A549 (cell line): ENCODE measurements at regions not wholly inside any gene's neighbourhood (a gene's known extent, or its start where the extent isn't known, plus 50 kb on each side); places are given as distances from the start of the nearest gene placed in this dataset.

Experiments
- ATAC-seq, 2 experiments: fragments of 200-7000 bp in 1 of 2; fragments of >200 bp in 1 of 2; cut with Nextera tagmentation in 1 of 2; cut with Tn5 transposase in 1 of 2; 3 replicates each; pipeline versions ENCODE4 v1.8.0 to v1.9.1; 2018 to 2020; ENCODE audit warnings: mild to moderate bottlenecking in 1 of 2, moderate library complexity in 1 of 2
- CTCF ChIA-PET: fragments of 300-600 bp; sonication (Branson Sonifier 250); formaldehyde crosslinking; extraction: SDS; loops from one replicate; lab custom pipeline; 2021; ENCODE audit warnings: antibody characterized with exemption, inconsistent platforms; lab: Yijun Ruan, JAX
- POLR2A ChIA-PET: fragments of 350-600 bp; formaldehyde crosslinking; extraction: SDS; loops from one replicate; lab custom pipeline; 2021; ENCODE audit warnings: antibody characterized with exemption, inconsistent platforms; lab: Yijun Ruan, JAX
- DNase-seq, 2 experiments: peaks; one replicate each; pipeline versions ENCODE4 v3.0.0 to v3.0.0-alpha.2; 2011 to 2016; ENCODE audit warnings: low read depth in 1 of 2, low spot score in 1 of 2
- FAIRE-seq: peaks from 2 replicates; lab custom pipeline; 2011; peaks lifted over from hg19 to GRCh38; lab: Jason Lieb, UNC
- H3K27ac ChIP-seq, 2 experiments: fragments of >200 bp; sonication (Bioruptor Twin); formaldehyde crosslinking; 3 replicates each; pipeline ENCODE4 v1.5.1; 2016 to 2017
- H3K4me1 ChIP-seq: fragments of >200 bp; sonication (Bioruptor Twin); formaldehyde crosslinking; 3 replicates; pipeline ENCODE4 v1.6.1; 2016
- H3K4me2 ChIP-seq: fragments of >200 bp; sonication (Bioruptor Twin); formaldehyde crosslinking; 3 replicates; pipeline ENCODE4 v1.6.1; 2016
- H3K4me3 ChIP-seq: fragments of >200 bp; sonication (Bioruptor Twin); formaldehyde crosslinking; 3 replicates; pipeline ENCODE4 v1.5.1; 2016
- H3K9me3 ChIP-seq: fragments of >200 bp; sonication (Bioruptor Twin); formaldehyde crosslinking; 3 replicates; pipeline ENCODE4 v1.6.1; 2016
- CBX8 ChIP-seq: fragments of 200-600 bp; sonication (generic); IDR thresholded peaks from 2 replicates; pipeline ENCODE4 v1.6.1; 2016
- E2F6 ChIP-seq: IDR thresholded peaks from 2 replicates; pipeline ENCODE4 v1.6.1; 2012; ENCODE audit warnings: low read depth, borderline replicate concordance
- EHF ChIP-seq: fragments of 250-450 bp; sonication (Bioruptor Pico); IDR thresholded peaks from 2 replicates; pipeline ENCODE4 v1.5.0; 2020; ENCODE audit warnings: mild to moderate bottlenecking
- ELK1 ChIP-seq: fragments of 150-350 bp; IDR thresholded peaks from 2 replicates; pipeline ENCODE4 v1.6.1; 2014; ENCODE audit warnings: low read depth, mild to moderate bottlenecking, low read length
- HES2 ChIP-seq: fragments of >200 bp; sonication (Bioruptor Twin); formaldehyde crosslinking; IDR thresholded peaks from 2 replicates; pipeline ENCODE4 v1.6.1; 2016
- HMGXB4 ChIP-seq: fragments of 250-450 bp; sonication (Bioruptor Pico); IDR thresholded peaks from 2 replicates; pipeline ENCODE4 v1.5.0; 2021; ENCODE audit warnings: mild to moderate bottlenecking, moderate library complexity, borderline replicate concordance
- JUN ChIP-seq, 2 experiments: fragments of >200 bp; sonication (Bioruptor Twin); formaldehyde crosslinking; IDR thresholded peaks; 2 replicates in 1 of 2; 3 replicates in 1 of 2; pipeline ENCODE4 v1.6.1; 2016 to 2017
- KDM1A ChIP-seq: fragments of 200-600 bp; sonication (generic); IDR thresholded peaks from 2 replicates; pipeline ENCODE4 v1.6.1; 2016; ENCODE audit warnings: low read depth, mild to moderate bottlenecking
- MAX ChIP-seq: IDR thresholded peaks from 2 replicates; pipeline ENCODE4 v1.6.1; 2012
- NR3C1 ChIP-seq: fragments of >200 bp; sonication (Bioruptor Twin); formaldehyde crosslinking; IDR thresholded peaks from 3 replicates; pipeline ENCODE4 v1.6.1; 2017
- PHF8 ChIP-seq: fragments of 200-600 bp; sonication (generic); IDR thresholded peaks from 2 replicates; pipeline ENCODE4 v1.6.1; 2016; ENCODE audit warnings: low read depth, mild to moderate bottlenecking, antibody characterized with exemption, moderate library complexity, borderline replicate concordance
- RAD21 ChIP-seq, 2 experiments: fragments of >200 bp in 1 of 2; sonication (Bioruptor Twin) in 1 of 2; formaldehyde crosslinking in 1 of 2; IDR thresholded peaks in 1 of 2; conservative IDR thresholded peaks in 1 of 2; 2 replicates in 1 of 2; 3 replicates in 1 of 2; pipeline ENCODE4 v1.6.1; 2012 to 2018; ENCODE audit warnings: inconsistent platforms in 1 of 2
- RARB ChIP-seq: fragments of 250-450 bp; sonication (Bioruptor Pico); IDR thresholded peaks from 2 replicates; pipeline ENCODE4 v1.8.0; 2021; ENCODE audit warnings: mild to moderate bottlenecking, moderate library complexity
- REST ChIP-seq: fragments of 200-600 bp; sonication (generic); IDR thresholded peaks from 2 replicates; pipeline ENCODE4 v1.6.1; 2016; ENCODE audit warnings: antibody characterized with exemption, mild to moderate bottlenecking, moderate library complexity
- SREBF2 ChIP-seq: fragments of 450-650 bp; IDR thresholded peaks from 2 replicates; pipeline ENCODE4 v1.6.1; 2014; ENCODE audit warnings: mild to moderate bottlenecking, moderate library complexity
- TFCP2L1 ChIP-seq: fragments of 250-450 bp; sonication (Bioruptor Pico); IDR thresholded peaks from 2 replicates; pipeline ENCODE4 v1.5.0; 2021; ENCODE audit warnings: mild to moderate bottlenecking
- USF2 ChIP-seq: fragments of 450-650 bp; IDR thresholded peaks from 2 replicates; pipeline ENCODE4 v1.6.1; 2014; ENCODE audit warnings: antibody characterized with exemption
- WGBS: methylation state at CpG from one replicate; pipeline ENCODE4 v1.1.6; 2017; ENCODE audit errors: missing lambda C conversion rate; 5-methylcytosine and 5-hydroxymethylcytosine counted together

GRCh38 chr11:8832571-8833260 is 78.3 kb upstream of the AKIP1 start (continued):
- no peak for TF ChIP-seq REST

GRCh38 chr11:8833568-8834315 is 77.2 kb upstream of the AKIP1 start:
- ATAC-seq (no peak), FAIRE-seq (no peak), DNase-seq (no peak)
- no peak overlapping the region for H3K4me2 ChIP-seq
- ChIA-PET CTCF (interaction anchor here (0.6 to 2.6 kb wide), 6 partner anchors 8 to 81 kb away, joined by 3 to 7 read pairs (median 3); no protein-coding TSS in a partner anchor), POLR2A (no interaction called here)
- no peak overlapping the region for H3K27ac ChIP-seq
- TF ChIP-seq NR3C1 (no peak), E2F6 (no peak), EHF (no peak), JUN (IDR thresholded peaks at IDR 0.05) (no peak), RAD21 (conservative IDR thresholded peaks at IDR 0.05 in 1 of 2, IDR thresholded peaks at IDR 0.05 in 1 of 2) (no peak), SREBF2 (no peak), RARB (no peak), CBX8 (no peak), KDM1A (no peak), ELK1 (no peak), TFCP2L1 (no peak), HES2 (no peak)
- 81% methylated on average over 4 of the region's 4 CpGs for WGBS
- H3K9me3 ChIP-seq = no peaks in the 10 kb centered on the region
- peaks cover 17% of the 10 kb centered on the region; the same call in 2 of the 3 replicates for H3K4me1 ChIP-seq
- no peak overlapping the region for H3K4me3 ChIP-seq

GRCh38 chr11:8834379-8834778 is 76.6 kb upstream of the AKIP1 start:
- FAIRE-seq = no peak
- H3K27ac ChIP-seq = no peak overlapping the region
- 90% methylated on average over 5 of the region's 5 CpGs for WGBS
- CTCF ChIA-PET = interaction anchor here (0.6 to 2.6 kb wide), 7 partner anchors 8 to 32 kb away, joined by 3 to 7 read pairs (median 3); no protein-coding TSS in a partner anchor
- TF ChIP-seq JUN (IDR thresholded peaks at IDR 0.05) = no peak
- TF ChIP-seq PHF8 = no peak
- no peak for TF ChIP-seq MAX
- TF ChIP-seq HMGXB4 (CRISPR knock-in tag) = no peak
- no peak for TF ChIP-seq USF2
- TF ChIP-seq, all 56 proteins: peak for 0
- DNase-seq = no peak
- no peak overlapping the region for H3K4me3 ChIP-seq
- peaks cover 17% of the 10 kb centered on the region; the same call in 2 of the 3 replicates for H3K4me1 ChIP-seq
- POLR2A ChIA-PET = no interaction called here
- no peak for ATAC-seq
- H3K4me2 ChIP-seq = no peak overlapping the region
- H3K9me3 ChIP-seq = no peaks in the 10 kb centered on the region
